K562 (cell line): ENCODE measurements at regions not wholly inside any gene's neighbourhood (a gene's known extent, or its start where the extent isn't known, plus 50 kb on each side); places are given as distances from the start of the nearest gene placed in this dataset.

Experiments
- ATF1 ChIP-seq, 2 experiments: fragments of 450-650 bp in 1 of 2; IDR thresholded peaks; 2 replicates each; pipeline ENCODE4 v1.6.1; 2016; ENCODE audit warnings: missing compliant biosample characterization in 1 of 2, missing genetic modification characterization in 1 of 2
- BDP1 ChIP-seq: IDR thresholded peaks from 3 replicates; pipeline ENCODE4 v1.6.1; 2011; ENCODE audit not compliant: insufficient read length, insufficient read depth
- DIDO1 ChIP-seq: fragments of 450-650 bp; IDR thresholded peaks from 2 replicates; pipeline ENCODE4 v1.6.1; 2016; ENCODE audit warnings: low read depth, missing biosample characterization, missing genetic modification characterization
- E2F4 ChIP-seq: sonication (generic); formaldehyde crosslinking; IDR thresholded peaks from 2 replicates; pipeline ENCODE4 v1.8.0; 2022; ENCODE audit warnings: mild to moderate bottlenecking, low read depth, missing genetic modification reagents
- ELF2 ChIP-seq: fragments of 250-450 bp; sonication (Bioruptor Pico); IDR thresholded peaks from 2 replicates; pipeline ENCODE4 v1.5.0; 2021; ENCODE audit warnings: mild to moderate bottlenecking
- EP300 ChIP-seq: IDR thresholded peaks from 2 replicates; pipeline ENCODE4 v1.6.1; 2012; ENCODE audit warnings: low read length, improper control_type of control experiment
- HIVEP1 ChIP-seq: fragments of 250-450 bp; sonication (Bioruptor Pico); IDR thresholded peaks from 2 replicates; pipeline ENCODE4 v1.4.0; 2020; ENCODE audit warnings: mild to moderate bottlenecking
- IFI16 ChIP-seq: fragments of 250-450 bp; sonication (Bioruptor Pico); IDR thresholded peaks from 2 replicates; pipeline ENCODE4 v2.1.2; 2022; ENCODE audit warnings: mild to moderate bottlenecking, inconsistent platforms
- MEF2D ChIP-seq: conservative IDR thresholded peaks from 2 replicates; pipeline ENCODE4 v1.6.1; 2016; ENCODE audit warnings: low read depth, missing genetic modification characterization, missing compliant biosample characterization
- NCOA6 ChIP-seq: fragments of 450-650 bp; IDR thresholded peaks from 2 replicates; pipeline ENCODE4 v1.6.1; 2017; ENCODE audit warnings: mild to moderate bottlenecking
- NFIX ChIP-seq: fragments of 250-450 bp; sonication (Bioruptor Pico); IDR thresholded peaks from 2 replicates; pipeline ENCODE4 v1.4.0; 2020; ENCODE audit warnings: low read depth, mild to moderate bottlenecking, moderate library complexity
- NR2C1 ChIP-seq, 2 experiments: fragments of 450-650 bp; IDR thresholded peaks; 2 replicates each; pipeline ENCODE4 v1.6.1; 2017; ENCODE audit warnings: mild to moderate bottlenecking in 2 of 2, antibody characterized with exemption in 1 of 2, inconsistent platforms in 1 of 2, missing compliant biosample characterization in 1 of 2, missing genetic modification characterization in 1 of 2
- NR4A1 ChIP-seq, 2 experiments: fragments of 250-450 bp in 1 of 2; fragments of 450-650 bp in 1 of 2; sonication (Bioruptor Pico) in 1 of 2; IDR thresholded peaks; 2 replicates each; pipeline versions ENCODE4 v1.4.0 to v1.6.1; 2016 to 2020; ENCODE audit warnings: mild to moderate bottlenecking in 2 of 2, missing compliant biosample characterization in 1 of 2, missing genetic modification characterization in 1 of 2, moderate library complexity in 1 of 2
- PHF20 ChIP-seq: fragments of 450-650 bp; IDR thresholded peaks from 2 replicates; pipeline ENCODE4 v1.6.1; 2018; ENCODE audit not compliant: partially characterized antibody
- PHF8 ChIP-seq: fragments of 200-600 bp; sonication (generic); IDR thresholded peaks from 2 replicates; pipeline ENCODE4 v1.6.1; 2012; ENCODE audit warnings: mixed run types, mild to moderate bottlenecking, inconsistent platforms, low read length, moderate library complexity, borderline replicate concordance
- TSC22D4 ChIP-seq: fragments of 450-650 bp; IDR thresholded peaks from 2 replicates; pipeline ENCODE4 v1.6.1; 2016; ENCODE audit warnings: missing genetic modification characterization, missing biosample characterization, control low read depth
- XRCC4 ChIP-seq: IDR thresholded peaks from one replicate; pipeline ENCODE4 v1.6.1; 2011; ENCODE audit not compliant: insufficient read depth, insufficient read length; ENCODE audit errors: extremely low read depth
- ZNF143 ChIP-seq: sonication (generic); formaldehyde crosslinking; IDR thresholded peaks from 2 replicates; pipeline ENCODE4 v1.9.0; 2022; ENCODE audit warnings: mild to moderate bottlenecking, missing genetic modification reagents
- ZNF24 ChIP-seq: fragments of 450-650 bp; IDR thresholded peaks from 2 replicates; pipeline ENCODE4 v1.6.1; 2016
- TF ChIP-seq, protein P1 (sequence below): fragments of 450-650 bp; IDR thresholded peaks from 2 replicates; pipeline ENCODE4 v1.6.1; 2016; ENCODE audit warnings: low read depth

DNA sequence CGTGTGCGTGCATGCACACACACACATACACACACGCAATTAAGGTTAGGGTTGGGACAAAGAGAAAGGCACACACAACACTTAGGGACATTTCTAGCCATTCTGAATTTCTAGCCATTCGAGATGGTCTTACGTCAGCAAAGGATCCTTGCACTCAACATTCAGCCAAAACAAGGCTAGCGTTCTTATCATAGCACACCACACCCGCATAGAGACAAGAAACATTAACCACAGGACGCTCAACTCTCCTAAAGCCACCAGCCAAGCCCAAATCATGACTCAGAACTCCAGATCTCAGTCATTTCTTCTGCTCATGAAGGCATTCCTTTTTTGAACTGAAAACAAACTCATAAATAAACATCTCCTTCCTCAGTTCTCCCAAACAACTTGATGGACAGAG lies 106.8 kb downstream of the LMO4 start (continued):
- TF ChIP-seq IFI16 (CRISPR knock-in tag) (no peak), TSC22D4 (tag) (no peak), MEF2D (no peak), ELF2 (CRISPR knock-in tag) (no peak), NR2C1 (IDR thresholded peaks at IDR 0.05) (no peak), NR2C1 (tag; IDR thresholded peaks at IDR 0.05) (no peak), E2F4 (CRISPR knock-in tag) (no peak), XRCC4 (no peak), NCOA6 (no peak), EP300 (peak; percentile 88), HIVEP1 (CRISPR knock-in tag) (no peak), ZNF24 (peak; percentile 97), ATF1 (CRISPR knock-in tag; IDR thresholded peaks at IDR 0.05) (no peak), ATF1 (tag; IDR thresholded peaks at IDR 0.05) (peak; percentile 87), PHF20 (no peak), ZNF143 (CRISPR knock-in tag) (no peak), DIDO1 (tag) (no peak), BDP1 (no peak), NR4A1 (CRISPR knock-in tag; IDR thresholded peaks at IDR 0.05) (no peak), NR4A1 (tag; IDR thresholded peaks at IDR 0.05) (no peak; the same call in 1 of the 2 replicates), NFIX (CRISPR knock-in tag) (no peak), PHF8 (no peak)
- TF ChIP-seq, protein P1, sequence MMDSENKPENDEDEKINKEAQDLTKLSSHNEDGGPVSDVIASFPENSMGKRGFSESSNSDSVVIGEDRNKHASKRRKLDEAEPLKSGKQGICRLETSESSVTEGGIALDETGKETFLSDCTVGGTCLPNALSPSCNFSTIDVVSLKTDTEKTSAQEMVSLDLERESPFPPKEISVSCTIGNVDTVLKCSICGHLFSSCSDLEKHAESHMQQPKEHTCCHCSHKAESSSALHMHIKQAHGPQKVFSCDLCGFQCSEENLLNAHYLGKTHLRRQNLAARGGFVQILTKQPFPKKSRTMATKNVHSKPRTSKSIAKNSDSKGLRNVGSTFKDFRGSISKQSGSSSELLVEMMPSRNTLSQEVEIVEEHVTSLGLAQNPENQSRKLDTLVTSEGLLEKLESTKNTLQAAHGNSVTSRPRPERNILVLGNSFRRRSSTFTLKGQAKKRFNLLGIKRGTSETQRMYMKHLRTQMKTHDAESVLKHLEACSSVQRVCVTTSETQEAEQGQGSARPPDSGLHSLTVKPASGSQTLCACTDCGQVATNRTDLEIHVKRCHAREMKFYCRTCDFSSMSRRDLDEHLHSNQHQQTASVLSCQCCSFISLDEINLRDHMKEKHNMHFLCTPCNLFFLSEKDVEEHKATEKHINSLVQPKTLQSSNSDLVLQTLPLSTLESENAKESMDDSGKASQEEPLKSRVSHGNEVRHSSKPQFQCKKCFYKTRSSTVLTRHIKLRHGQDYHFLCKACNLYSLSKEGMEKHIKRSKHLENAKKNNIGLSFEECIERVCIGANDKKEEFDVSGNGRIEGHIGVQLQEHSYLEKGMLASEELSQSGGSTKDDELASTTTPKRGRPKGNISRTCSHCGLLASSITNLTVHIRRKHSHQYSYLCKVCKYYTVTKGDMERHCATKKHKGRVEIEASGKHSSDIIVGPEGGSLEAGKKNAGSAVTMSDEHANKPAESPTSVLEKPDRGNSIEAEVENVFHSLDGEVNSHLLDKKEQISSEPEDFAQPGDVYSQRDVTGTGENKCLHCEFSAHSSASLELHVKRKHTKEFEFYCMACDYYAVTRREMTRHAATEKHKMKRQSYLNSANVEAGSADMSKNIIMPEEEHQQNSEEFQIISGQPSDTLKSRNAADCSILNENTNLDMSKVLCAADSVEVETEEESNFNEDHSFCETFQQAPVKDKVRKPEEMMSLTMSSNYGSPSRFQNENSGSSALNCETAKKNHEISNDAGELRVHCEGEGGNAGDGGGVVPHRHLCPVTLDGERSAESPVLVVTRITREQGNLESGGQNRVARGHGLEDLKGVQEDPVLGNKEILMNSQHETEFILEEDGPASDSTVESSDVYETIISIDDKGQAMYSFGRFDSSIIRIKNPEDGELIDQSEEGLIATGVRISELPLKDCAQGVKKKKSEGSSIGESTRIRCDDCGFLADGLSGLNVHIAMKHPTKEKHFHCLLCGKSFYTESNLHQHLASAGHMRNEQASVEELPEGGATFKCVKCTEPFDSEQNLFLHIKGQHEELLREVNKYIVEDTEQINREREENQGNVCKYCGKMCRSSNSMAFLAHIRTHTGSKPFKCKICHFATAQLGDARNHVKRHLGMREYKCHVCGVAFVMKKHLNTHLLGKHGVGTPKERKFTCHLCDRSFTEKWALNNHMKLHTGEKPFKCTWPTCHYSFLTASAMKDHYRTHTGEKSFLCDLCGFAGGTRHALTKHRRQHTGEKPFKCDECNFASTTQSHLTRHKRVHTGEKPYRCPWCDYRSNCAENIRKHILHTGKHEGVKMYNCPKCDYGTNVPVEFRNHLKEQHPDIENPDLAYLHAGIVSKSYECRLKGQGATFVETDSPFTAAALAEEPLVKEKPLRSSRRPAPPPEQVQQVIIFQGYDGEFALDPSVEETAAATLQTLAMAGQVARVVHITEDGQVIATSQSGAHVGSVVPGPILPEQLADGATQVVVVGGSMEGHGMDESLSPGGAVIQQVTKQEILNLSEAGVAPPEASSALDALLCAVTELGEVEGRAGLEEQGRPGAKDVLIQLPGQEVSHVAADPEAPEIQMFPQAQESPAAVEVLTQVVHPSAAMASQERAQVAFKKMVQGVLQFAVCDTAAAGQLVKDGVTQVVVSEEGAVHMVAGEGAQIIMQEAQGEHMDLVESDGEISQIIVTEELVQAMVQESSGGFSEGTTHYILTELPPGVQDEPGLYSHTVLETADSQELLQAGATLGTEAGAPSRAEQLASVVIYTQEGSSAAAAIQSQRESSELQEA, result no peak
